Nephron progenitor cell (in vitro differentiated cells): ENCODE measurements at regions not wholly inside any gene's neighbourhood (a gene's known extent, or its start where the extent isn't known, plus 50 kb on each side); places are given as distances from the start of the nearest gene placed in this dataset.
"Not testable (repeated sequence)": the region's sequence is repeated elsewhere in the genome, so short reads cannot be mapped to it uniquely, and the experiment has no call there.

Experiments
- DNase-seq: peaks from one replicate; pipeline ENCODE4 v3.0.0; 2021
- H3K27ac Mint-ChIP-seq: 2 replicates; pipeline ENCODE4 v1.8.0; 2021; ENCODE audit warnings: mild to moderate bottlenecking, moderate library complexity, mixed read lengths
- H3K27me3 Mint-ChIP-seq: 2 replicates; pipeline ENCODE4 v1.8.0; 2021; ENCODE audit warnings: mild to moderate bottlenecking, low read depth, mixed read lengths; ENCODE audit not compliant: poor library complexity
- H3K36me3 Mint-ChIP-seq: 2 replicates; pipeline ENCODE4 v1.8.0; 2021; ENCODE audit warnings: low read depth, mixed read lengths
- H3K4me1 Mint-ChIP-seq: 2 replicates; pipeline ENCODE4 v1.8.0; 2021; ENCODE audit warnings: mixed read lengths
- H3K4me3 Mint-ChIP-seq: 2 replicates; pipeline ENCODE4 v1.8.0; 2021; ENCODE audit warnings: mild to moderate bottlenecking, moderate library complexity, mixed read lengths
- H3K9me3 Mint-ChIP-seq: 2 replicates; pipeline ENCODE4 v1.8.0; 2021; ENCODE audit warnings: mild to moderate bottlenecking, moderate library complexity, mixed read lengths
- CTCF ChIP-seq: fragments of 200-600 bp; sonication (generic); IDR thresholded peaks from 2 replicates; pipeline ENCODE4 v1.5.0; 2021; ENCODE audit warnings: antibody characterized with exemption

GRCh38 chr21:24514081-24514733, 1093.1 kb downstream of the MRPL39 start:
- Mint-ChIP-seq H3K4me3 (no peak overlapping the region), H3K9me3 (peaks cover 19% of the 10 kb centered on the region), H3K36me3 (no peaks in the 10 kb centered on the region), H3K27ac (no peak overlapping the region), H3K4me1 (no peaks in the 10 kb centered on the region), H3K27me3 (no peaks in the 10 kb centered on the region)
- DNase-seq, result no peak
- TF ChIP-seq CTCF, result peak; percentile 37

GRCh38 chr21:24509131-24509530, 1098.2 kb downstream of the MRPL39 start:
- TF ChIP-seq CTCF, result no peak
- no peaks in the 10 kb centered on the region for H3K27me3 Mint-ChIP-seq
- H3K4me1 Mint-ChIP-seq, result no peaks in the 10 kb centered on the region
- H3K9me3 Mint-ChIP-seq, result peaks cover 41% of the 10 kb centered on the region
- DNase-seq, result no peak
- no peaks in the 10 kb centered on the region for H3K36me3 Mint-ChIP-seq
- H3K4me3 Mint-ChIP-seq, result no peak overlapping the region
- H3K27ac Mint-ChIP-seq, result no peak overlapping the region

DNA sequence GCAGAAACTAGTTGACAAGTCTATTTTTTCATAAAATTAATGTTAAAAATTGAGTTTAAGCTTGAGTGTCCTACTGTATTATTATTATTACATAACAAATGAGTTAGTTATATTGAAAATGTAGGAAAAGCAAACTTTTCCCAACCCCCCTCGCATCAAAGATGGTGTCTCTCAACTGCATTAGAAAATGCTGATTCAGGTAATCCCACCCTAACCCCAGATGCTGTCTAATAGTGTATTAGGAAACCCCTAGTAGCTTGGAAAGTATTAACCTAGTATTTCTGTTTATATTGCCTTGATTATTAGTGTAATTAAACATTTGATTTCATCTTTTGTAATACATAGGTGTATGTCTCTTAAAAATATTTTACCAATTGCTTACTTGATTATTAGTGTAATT, 1120.3 kb downstream of the MRPL39 start:
- Mint-ChIP-seq H3K27me3 (no peaks in the 10 kb centered on the region), H3K9me3 (peaks cover 31% of the 10 kb centered on the region), H3K4me3 (no peak overlapping the region), H3K36me3 (no peaks in the 10 kb centered on the region), H3K4me1 (no peaks in the 10 kb centered on the region), H3K27ac (no peak overlapping the region)
- TF ChIP-seq CTCF, result no peak
- DNase-seq, result no peak

- H3K27me3 Mint-ChIP-seq, H3K4me3 Mint-ChIP-seq, H3K36me3 Mint-ChIP-seq, H3K4me1 Mint-ChIP-seq, DNase-seq, H3K27ac Mint-ChIP-seq: not testable (repeated sequence)
- peaks cover 27% of the 10 kb centered on the region for H3K9me3 Mint-ChIP-seq
Observed at GRCh38 chr21:24483361-24483760, 1123.9 kb downstream of the MRPL39 start.

- no peak for DNase-seq
- no peak for TF ChIP-seq CTCF
- H3K9me3 Mint-ChIP-seq, result peaks cover 42% of the 10 kb centered on the region
Observed at GRCh38 chr21:24470852-24471251, 1136.4 kb downstream of the MRPL39 start.

GRCh38 chr21:24456358-24456757, 1150.9 kb downstream of the MRPL39 start:
- H3K27ac Mint-ChIP-seq, result no peak overlapping the region
- H3K9me3 Mint-ChIP-seq, result peaks cover 14% of the 10 kb centered on the region
- H3K36me3 Mint-ChIP-seq, result no peaks in the 10 kb centered on the region
- no peak for DNase-seq
- no peak overlapping the region for H3K4me3 Mint-ChIP-seq
- TF ChIP-seq CTCF, result no peak
- H3K4me1 Mint-ChIP-seq, result no peaks in the 10 kb centered on the region
- no peaks in the 10 kb centered on the region for H3K27me3 Mint-ChIP-seq

More at GRCh38 chr21:24470852-24471251, 1136.4 kb downstream of the MRPL39 start:
- Mint-ChIP-seq H3K27ac (no peak overlapping the region), H3K4me3 (no peak overlapping the region), H3K27me3 (no peaks in the 10 kb centered on the region), H3K4me1 (no peaks in the 10 kb centered on the region), H3K36me3 (no peaks in the 10 kb centered on the region)
